BJ (cell line): ENCODE measurements at regions not wholly inside any gene's neighbourhood (a gene's known extent, or its start where the extent isn't known, plus 50 kb on each side); places are given as distances from the start of the nearest gene placed in this dataset.

ENCODE experiments used
- CTCF ChIA-PET: fragments of 350-600 bp; formaldehyde crosslinking; extraction: SDS; loops from one replicate; lab custom pipeline; 2021; ENCODE audit warnings: antibody characterized with exemption, inconsistent platforms; lab: Yijun Ruan, JAX
- POLR2A ChIA-PET: fragments of 300-600 bp; sonication (Branson Sonifier 250); formaldehyde crosslinking; extraction: SDS; loops from one replicate; lab custom pipeline; 2021; ENCODE audit warnings: antibody characterized with exemption; lab: Charles Lee
- DNase-seq: peaks from one replicate; pipeline ENCODE4 v3.0.0-alpha.2; 2011; ENCODE audit warnings: low read depth
- H3K27me3 ChIP-seq: 2 replicates; pipeline ENCODE4 v1.6.0; 2011; ENCODE audit warnings: low read length; ENCODE audit not compliant: control insufficient read depth, insufficient read depth
- H3K36me3 ChIP-seq: 2 replicates; pipeline ENCODE4 v1.5.1; 2011; ENCODE audit warnings: low read length; ENCODE audit not compliant: control insufficient read depth, insufficient read depth
- H3K4me3 ChIP-seq: 2 replicates; pipeline ENCODE4 v1.5.1; 2011; ENCODE audit warnings: low read depth, mild to moderate bottlenecking, control low read depth, low read length
- TF ChIP-seq, protein P1 (sequence below): IDR thresholded peaks from 2 replicates; pipeline ENCODE4 v1.5.1; 2011; ENCODE audit warnings: low read depth, mild to moderate bottlenecking, control low read depth, inconsistent platforms, low read length, moderate library complexity; ENCODE audit not compliant: insufficient read depth

DNA sequence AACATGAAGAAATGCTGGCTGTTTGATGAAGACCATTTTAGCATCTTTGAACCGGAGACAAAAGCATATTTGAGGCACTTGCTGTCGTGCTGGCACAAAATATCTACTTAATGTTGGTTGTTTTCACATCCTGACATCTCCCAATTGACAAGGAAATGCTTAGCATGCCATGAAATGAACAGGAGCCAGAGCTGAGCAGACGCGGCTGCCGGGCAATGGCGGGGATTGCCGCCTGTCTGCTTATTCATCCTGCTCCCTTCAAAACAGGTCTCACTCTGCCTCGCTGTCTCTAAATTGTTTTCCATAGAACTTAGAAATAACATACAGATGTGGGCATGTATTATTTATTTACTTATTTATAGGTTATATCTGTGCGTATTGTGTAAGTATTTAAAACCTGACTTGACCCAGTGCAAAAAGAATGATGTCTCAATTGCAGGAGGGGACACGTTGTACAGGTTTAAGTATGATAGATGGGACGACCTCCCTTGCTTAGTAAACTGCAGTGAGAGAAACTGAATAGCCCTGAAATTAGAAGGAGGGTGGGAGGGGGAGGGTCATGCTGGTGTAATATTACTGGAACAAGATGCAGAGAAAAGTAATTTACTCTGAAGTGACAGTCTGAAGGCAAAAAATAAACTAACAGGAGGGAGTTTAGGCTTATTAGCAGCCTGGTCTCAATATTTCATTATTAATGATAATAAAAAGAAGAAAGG lies 590.4 kb upstream of the PLXNA2 start:
- no peak overlapping the region for H3K4me3 ChIP-seq
- ChIA-PET POLR2A (no interaction called here), CTCF (no interaction called here)
- no peaks in the 10 kb centered on the region for H3K36me3 ChIP-seq
- DNase-seq = peak; percentile 17
- H3K27me3 ChIP-seq = no peaks in the 10 kb centered on the region
- TF ChIP-seq, protein P1, sequence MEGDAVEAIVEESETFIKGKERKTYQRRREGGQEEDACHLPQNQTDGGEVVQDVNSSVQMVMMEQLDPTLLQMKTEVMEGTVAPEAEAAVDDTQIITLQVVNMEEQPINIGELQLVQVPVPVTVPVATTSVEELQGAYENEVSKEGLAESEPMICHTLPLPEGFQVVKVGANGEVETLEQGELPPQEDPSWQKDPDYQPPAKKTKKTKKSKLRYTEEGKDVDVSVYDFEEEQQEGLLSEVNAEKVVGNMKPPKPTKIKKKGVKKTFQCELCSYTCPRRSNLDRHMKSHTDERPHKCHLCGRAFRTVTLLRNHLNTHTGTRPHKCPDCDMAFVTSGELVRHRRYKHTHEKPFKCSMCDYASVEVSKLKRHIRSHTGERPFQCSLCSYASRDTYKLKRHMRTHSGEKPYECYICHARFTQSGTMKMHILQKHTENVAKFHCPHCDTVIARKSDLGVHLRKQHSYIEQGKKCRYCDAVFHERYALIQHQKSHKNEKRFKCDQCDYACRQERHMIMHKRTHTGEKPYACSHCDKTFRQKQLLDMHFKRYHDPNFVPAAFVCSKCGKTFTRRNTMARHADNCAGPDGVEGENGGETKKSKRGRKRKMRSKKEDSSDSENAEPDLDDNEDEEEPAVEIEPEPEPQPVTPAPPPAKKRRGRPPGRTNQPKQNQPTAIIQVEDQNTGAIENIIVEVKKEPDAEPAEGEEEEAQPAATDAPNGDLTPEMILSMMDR = no peak

DNA sequence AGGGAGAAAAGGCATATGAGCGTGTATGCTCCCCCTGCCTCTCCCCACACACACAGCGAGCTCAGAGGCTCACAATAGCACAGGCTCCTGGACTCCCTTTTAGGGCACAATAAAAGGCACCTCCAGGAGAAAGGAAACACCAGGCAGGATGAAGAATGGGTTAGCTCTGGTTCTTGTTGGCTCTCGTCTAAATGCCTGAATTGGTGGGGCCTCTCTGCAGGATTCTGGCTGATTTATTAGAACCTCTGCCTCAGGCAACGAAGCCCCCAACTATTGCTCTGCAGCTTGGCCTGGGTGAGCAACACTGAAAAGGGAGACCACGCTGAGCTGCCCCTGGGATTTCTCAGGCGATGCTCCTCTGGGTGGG lies 590.9 kb upstream of the PLXNA2 start:
- CTCF ChIA-PET = interaction anchor here (0.9 kb wide), 1 partner anchor 50 kb away, joined by 5 read pairs; no protein-coding TSS in a partner anchor
- POLR2A ChIA-PET = no interaction called here
- H3K4me3 ChIP-seq = no peak overlapping the region

DNA sequence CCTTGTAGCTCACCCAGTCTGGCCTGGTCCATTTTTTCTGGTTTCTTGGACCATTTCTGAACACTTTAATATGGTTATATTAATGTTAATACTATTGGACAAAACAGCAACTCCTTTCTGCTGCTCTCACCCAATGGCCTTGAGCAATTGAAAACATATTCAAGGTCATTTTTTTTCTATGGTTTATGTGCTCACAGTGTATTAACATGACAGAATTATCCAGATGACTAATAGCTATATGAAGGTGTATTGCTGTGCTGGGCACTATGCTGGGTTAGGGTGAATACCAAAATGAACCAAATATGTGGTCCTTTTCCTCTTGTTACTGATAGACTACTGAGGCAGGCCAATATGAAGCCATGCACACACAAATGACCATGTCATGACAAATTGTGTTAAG lies 591.6 kb upstream of the PLXNA2 start:
- Histone ChIP-seq H3K4me3 (no peak overlapping the region), H3K27me3 (no peaks in the 10 kb centered on the region), H3K36me3 (no peaks in the 10 kb centered on the region)
- DNase-seq = no peak
- POLR2A ChIA-PET = no interaction called here
- CTCF ChIA-PET = interaction anchor here (0.9 kb wide), 1 partner anchor 50 kb away, joined by 5 read pairs; no protein-coding TSS in a partner anchor
- TF ChIP-seq, protein P1 = no peak

More for the DNA sequence above, 590.9 kb upstream of the PLXNA2 start:
- no peak for DNase-seq
- TF ChIP-seq, protein P1 = no peak
- Histone ChIP-seq H3K36me3 (no peaks in the 10 kb centered on the region), H3K27me3 (no peaks in the 10 kb centered on the region)

DNA sequence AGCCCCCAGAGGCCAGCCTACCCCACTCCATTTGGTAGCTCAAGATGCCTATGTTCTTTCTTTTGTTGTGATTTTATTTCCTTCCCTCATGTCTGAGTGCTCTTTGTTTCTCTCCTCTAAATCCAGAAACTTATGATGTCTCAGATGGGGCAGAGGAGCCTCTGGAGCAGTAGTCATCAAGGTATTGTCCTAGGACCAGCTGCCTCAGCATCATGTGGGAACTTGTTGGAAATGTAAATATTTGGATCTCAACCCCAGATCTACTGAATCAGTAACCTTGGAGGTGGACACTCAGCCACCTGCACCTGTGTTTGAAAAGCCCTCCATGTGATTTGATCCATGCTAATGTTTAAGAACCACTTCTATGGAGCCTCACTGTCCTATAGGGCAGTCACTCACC lies 593.1 kb upstream of the PLXNA2 start:
- POLR2A ChIA-PET = no interaction called here
- DNase-seq = no peak
- TF ChIP-seq, protein P1 = no peak
- CTCF ChIA-PET = no interaction called here
- Histone ChIP-seq H3K36me3 (no peaks in the 10 kb centered on the region), H3K27me3 (no peaks in the 10 kb centered on the region), H3K4me3 (no peak overlapping the region)

DNA sequence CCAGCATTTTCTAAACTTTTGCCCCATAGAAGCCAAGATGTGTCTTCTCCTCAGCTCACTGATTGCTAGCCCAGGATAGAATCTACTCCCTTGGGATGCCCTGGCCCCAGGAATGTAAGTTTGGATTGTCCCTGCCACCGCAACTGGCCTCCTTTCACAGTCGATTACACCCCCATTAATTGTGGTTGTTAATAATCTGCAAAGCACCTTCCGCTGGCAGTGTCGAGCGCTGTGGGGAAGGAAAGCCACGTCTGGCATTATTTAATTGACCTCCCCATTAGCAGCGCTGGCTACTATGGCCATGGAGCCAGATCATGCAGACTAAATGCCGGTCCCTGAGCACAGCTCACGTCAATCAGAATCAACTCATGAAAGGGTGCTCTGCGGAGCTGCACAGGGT lies 597.3 kb upstream of the PLXNA2 start:
- DNase-seq = no peak
- Histone ChIP-seq H3K27me3 (no peaks in the 10 kb centered on the region; the same call in 1 of the 2 replicates), H3K36me3 (no peaks in the 10 kb centered on the region), H3K4me3 (no peak overlapping the region)
- TF ChIP-seq, protein P1 = no peak
- POLR2A ChIA-PET = no interaction called here
- CTCF ChIA-PET = no interaction called here
